ENCODE measurements at regions not wholly inside any gene's neighbourhood (a gene's known extent, or its start where the extent isn't known, plus 50 kb on each side); places are given as distances from the start of the nearest gene placed in this dataset.
A peak's percentile ranks its signal among the peaks of the same experiment; 100 is the strongest.
"Not testable (repeated sequence)": the region's sequence is repeated elsewhere in the genome, so short reads cannot be mapped to it uniquely, and the experiment has no call there.

- no peak for DNase-seq (ENCODE audit: low spot score)
Observed at GRCh38 chr11:21930408-21930807, 262.5 kb upstream of the ANO5 start.

GRCh38 chr11:21931436-21932101 lies 261.3 kb upstream of the ANO5 start:
- DNase-seq (ENCODE audit: low spot score) = peak; percentile 0

GRCh38 chr11:21933095-21933494 lies 259.8 kb upstream of the ANO5 start:
- peak; percentile 17 for DNase-seq (ENCODE audit: low spot score)

- DNase-seq (ENCODE audit: low spot score) = no peak
Observed at GRCh38 chr11:21944577-21944976, 248.3 kb upstream of the ANO5 start.

DNA sequence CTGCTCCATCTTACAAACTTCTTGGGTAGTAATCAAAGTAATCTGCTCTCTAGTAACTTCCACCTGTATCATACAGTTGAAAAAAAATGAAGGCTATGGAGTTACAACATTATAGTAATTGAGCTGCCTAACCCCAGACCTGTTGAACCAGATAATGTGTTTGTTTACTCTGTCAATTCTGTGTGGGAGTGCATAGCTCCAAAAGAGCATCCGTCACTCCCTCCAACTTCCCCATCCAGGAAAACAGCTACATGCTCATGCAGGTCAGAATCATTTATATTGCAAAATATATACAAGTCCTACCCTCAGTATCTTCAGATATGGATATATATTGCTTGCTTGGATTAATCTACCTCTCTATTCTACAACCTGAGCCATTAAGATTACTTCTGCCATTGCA lies 244.0 kb upstream of the ANO5 start:
- DNase-seq (ENCODE audit: low spot score) = no peak

DNA sequence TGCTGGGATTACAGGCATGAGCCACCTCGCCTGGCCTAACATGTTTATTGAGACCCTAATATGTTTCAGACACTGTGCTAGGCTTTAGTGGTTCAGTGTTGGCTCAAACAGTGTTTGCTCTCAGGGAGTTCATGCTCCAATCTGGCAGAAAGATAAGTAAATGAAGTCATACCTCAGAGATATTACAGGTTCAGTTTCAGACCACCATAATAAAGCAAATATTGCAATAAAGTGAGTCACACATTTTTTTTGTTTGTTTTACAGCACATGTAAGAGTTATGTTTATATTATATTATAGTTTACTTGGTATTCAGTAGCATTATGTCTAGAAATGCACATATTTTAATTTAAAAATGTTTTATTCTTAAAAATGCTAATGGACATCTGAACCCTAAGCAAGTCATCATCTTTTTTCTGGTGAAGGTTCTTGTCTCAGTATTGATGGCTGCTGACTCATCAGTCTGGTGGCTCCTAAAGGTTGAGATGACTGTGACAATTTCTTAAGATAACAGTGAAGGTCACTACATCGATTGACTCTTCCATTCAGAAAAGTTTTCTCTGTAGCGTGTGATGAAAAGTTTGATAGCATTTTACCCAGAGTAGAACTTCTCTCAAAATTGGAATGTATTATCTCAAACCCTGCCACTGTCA lies 243.0 kb upstream of the ANO5 start:
- DNase-seq (ENCODE audit: low spot score) = no peak

DNA sequence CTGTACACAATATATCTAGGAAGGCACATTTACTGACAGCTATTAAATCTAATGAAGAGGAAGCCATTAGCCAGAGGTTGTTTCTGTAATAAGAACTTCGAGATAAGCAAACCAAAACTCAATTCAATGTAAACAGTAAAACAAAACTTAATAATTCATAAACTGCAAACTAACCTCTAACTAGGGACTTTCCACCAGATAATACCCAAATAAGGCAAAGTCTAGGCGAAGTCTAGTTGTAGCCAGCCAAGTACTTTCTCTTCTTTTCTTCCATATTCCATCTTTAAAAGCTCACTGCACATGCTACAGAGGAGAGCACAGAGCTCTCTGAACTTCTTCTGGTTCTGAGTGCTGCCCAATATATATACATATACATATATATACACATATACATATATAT lies 229.9 kb upstream of the ANO5 start:
- no peak for DNase-seq (ENCODE audit: low spot score)

GRCh38 chr11:21965221-21965620 lies 227.7 kb upstream of the ANO5 start:
- no peak for DNase-seq (ENCODE audit: low spot score)

- DNase-seq (ENCODE audit: low spot score) = no peak
Observed at GRCh38 chr11:21968702-21969101, 224.2 kb upstream of the ANO5 start.

DNA sequence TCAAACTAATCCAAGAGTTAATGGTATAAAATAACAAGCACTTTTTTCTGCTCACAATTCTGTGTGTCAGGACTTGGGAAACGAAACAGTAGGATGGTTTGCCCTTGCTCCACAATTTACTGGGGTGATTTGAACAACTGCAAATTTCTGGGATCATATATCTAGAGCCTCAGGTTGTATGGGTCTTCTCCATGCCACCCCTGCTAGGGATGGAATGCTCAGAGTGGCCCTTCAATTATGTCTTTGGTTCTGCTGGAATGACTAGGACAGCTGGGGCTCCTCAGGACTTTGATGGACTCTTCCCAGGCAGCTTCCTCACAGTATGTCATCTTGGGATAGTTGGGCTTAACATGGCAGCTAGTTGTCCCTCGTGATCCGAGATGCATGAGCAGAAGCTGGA lies 223.0 kb upstream of the ANO5 start:
- DNase-seq (ENCODE audit: low spot score) = no peak

- DNase-seq (ENCODE audit: low spot score) = no peak
Observed at GRCh38 chr11:21975242-21975641, 217.6 kb upstream of the ANO5 start.

DNA sequence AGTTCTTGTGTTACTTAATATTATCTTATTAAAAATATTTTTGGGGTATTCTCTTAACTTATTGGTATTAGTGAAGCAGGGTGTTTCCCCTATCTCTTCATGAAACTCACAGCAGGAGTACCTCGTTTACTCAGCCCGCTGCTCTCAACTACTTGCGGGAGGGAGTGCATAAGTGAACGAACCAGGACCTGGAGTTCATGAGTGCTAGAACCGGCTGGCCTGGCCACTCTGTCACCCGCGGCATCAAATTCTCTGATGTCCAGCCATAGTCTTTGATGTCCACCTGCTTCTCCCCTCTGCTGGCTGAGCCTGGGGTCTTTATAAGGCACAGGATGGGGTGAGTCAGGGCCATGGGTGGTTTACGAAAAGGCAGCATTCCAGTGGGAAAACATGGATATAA lies 216.7 kb upstream of the ANO5 start:
- no peak for DNase-seq (ENCODE audit: low spot score)

- DNase-seq (ENCODE audit: low spot score) = no peak
Observed at GRCh38 chr11:21983431-21983830, 209.5 kb upstream of the ANO5 start.

DNA sequence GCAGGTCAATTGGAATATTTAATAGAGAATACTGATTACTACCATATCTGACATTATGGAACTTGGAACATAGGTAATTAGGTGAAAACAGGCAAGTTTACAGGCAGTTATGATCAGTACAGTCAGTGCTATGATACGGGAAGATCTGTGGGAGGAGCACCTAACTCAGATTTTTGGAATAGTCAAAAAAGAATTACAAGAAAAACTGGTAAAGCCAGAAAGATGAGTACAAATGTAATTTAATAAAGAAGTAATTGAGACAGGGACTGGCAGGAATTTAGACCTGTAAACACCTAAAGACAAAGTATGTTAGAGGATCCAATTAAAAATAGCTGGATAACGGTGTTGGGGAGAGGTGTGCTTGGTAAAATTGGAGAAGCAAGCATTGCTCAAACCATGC lies 206.5 kb upstream of the ANO5 start:
- DNase-seq (ENCODE audit: low spot score) = no peak

GRCh38 chr11:21987261-21987660 lies 205.6 kb upstream of the ANO5 start:
- DNase-seq (ENCODE audit: low spot score) = no peak

- DNase-seq (ENCODE audit: low spot score) = peak; percentile 32
Observed at GRCh38 chr11:21988477-21988876, 204.4 kb upstream of the ANO5 start.

DNA sequence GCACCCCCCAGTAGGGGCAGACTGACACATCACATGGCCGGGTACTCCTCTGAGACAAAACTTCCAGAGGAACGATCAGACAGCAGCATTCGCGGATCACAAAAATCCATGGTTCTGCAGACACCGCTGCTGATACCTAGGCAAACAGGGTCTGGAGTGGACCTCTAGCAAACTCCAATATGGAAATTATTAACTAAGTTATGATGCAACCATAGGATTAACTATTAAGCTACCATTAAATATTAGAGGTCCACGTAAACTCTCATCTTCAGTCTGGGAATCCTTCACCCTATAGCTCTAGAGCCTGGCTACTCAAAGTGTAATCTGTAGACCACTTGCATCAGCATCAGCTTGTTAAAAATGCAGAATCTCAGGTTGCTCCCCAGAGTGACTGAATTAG lies 191.1 kb upstream of the ANO5 start:
- DNase-seq (ENCODE audit: low spot score) = not testable (repeated sequence)

DNA sequence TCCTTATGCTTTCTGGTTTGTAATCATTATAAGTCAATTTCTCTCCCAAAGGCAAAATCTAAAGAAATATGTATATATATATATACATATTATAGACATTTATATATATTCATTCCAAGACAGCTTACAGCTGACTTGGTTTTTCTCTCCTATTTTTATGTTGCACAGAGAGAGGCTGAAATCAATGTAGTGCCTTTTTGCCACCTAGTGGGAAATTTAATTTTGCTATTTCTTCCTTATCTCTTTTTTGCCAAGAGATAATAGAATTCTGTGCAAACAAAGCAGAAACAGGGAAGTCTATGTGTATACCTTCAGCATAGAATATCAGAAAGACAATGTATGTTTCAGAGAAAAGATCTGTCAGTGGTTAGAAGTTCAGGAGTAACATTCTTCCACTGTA lies 186.0 kb upstream of the ANO5 start:
- no peak for DNase-seq (ENCODE audit: low spot score)

- DNase-seq (ENCODE audit: low spot score) = no peak
Observed at GRCh38 chr11:22031791-22032190, 161.1 kb upstream of the ANO5 start.

- DNase-seq (ENCODE audit: low spot score) = no peak
Observed at GRCh38 chr11:22037505-22037904, 155.4 kb upstream of the ANO5 start.

GRCh38 chr11:22041039-22041438 lies 151.8 kb upstream of the ANO5 start:
- no peak for DNase-seq (ENCODE audit: low spot score)

GRCh38 chr11:22042081-22042480 lies 150.8 kb upstream of the ANO5 start:
- DNase-seq (ENCODE audit: low spot score) = no peak

GRCh38 chr11:22044126-22044525 lies 148.8 kb upstream of the ANO5 start:
- no peak for DNase-seq (ENCODE audit: low spot score)

DNA sequence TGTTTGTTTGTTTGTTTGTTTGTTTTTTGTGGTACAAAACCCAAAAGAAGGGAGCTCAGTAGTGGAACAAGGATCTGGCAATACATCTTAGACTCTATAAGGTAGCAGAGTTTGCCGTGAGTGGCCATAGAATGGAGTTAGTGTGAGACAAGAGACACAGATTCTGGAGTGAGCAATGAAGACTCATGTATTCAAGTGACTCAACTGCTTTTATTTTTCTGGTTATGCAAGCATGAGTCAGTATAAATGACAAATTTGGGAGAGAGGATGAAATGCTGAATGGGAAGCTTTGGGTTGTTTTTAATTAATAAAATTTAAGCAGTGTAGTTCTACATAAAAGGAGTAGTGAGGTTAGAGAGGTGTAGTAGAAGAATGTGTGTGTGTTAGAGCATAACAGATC lies 143.6 kb upstream of the ANO5 start:
- peak; percentile 62 for DNase-seq (ENCODE audit: low spot score)

Measured in RKO (cell line).